ENCODE measurements at regions not wholly inside any gene's neighbourhood (a gene's known extent, or its start where the extent isn't known, plus 50 kb on each side); places are given as distances from the start of the nearest gene placed in this dataset.
"Not testable (repeated sequence)": the region's sequence is repeated elsewhere in the genome, so short reads cannot be mapped to it uniquely, and the experiment has no call there.

DNA sequence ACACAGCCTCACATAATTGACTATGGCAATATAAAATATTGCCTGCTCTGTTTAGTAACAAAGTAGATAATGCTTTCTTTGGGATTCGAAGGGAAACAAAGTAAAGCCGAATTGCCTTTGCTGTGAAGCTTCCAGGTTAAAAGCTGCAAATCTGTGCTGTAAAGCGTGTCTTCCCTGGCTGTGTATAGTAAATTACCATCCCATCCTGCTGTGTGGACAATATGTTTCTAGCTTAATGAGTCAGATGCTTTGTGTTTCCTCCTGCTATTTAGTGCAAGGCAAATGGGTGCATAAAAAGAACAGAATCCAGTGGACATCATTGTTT, 265.1 kb downstream of the SOCS6 start:
- peak; percentile 38 for FAIRE-seq

DNA sequence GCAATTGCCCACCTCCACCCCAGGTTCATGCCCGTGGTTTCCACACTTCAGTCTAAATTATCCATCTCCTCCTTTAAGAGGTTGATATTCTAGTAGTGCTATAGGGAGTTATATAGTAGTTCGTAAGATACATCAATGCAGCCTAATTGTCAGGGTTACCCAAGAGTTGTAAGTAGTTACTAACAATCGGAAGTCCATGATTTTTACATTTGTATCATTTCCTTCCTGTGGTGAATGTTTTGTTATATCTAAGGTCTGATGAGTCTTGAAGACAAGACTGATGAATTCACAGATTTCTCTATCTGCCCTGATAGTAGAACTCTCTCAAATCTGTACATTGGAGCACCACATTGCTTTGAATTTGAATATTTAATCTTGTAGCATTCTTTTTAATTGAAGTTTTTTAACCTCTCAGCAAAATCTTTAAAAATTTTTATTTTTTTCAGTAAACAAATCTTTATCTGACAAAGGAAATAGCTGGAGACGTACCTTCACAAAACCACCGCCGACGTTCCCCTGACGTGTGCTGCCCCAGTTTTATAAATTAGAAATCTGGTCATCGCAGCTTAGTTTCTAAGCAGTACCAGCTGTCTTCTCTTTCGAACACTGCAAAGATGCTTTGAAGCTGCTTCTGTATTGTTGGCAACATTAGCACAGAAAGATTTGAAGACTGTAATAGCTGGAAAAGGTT, 264.5 kb downstream of the SOCS6 start:
- FAIRE-seq: no peak

DNA sequence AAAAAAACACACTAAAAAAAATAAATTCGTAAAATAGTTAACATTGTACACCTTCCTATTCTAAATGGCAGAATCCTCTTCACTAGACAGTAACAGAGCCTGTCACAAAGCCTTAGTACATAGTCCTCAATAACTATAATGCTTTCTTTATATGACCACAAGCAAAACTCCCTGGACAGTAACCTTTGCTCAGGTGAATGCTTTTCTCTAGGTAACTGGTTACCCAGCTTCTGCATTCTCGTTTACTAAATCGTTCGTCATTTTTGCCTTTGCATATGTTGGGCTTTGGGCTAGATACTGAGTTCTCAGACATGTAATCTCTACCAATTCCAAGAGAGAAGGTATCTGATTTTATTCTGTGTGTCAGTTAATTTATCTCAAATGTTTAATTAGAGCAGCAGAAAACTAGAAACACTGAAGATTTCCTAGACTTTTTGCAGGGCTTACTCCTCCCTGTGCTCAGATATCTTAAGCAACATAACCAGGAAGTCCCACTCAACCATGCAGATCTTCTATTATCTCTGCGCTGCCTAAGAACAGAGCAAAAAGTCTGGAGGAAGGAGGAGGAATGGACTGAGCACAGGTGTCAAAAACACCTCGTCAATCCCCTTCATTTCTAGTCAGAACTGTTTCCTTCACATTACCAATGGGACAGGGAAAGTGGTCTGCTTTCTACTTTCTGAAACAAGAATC, 247.7 kb downstream of the SOCS6 start:
- no peak for FAIRE-seq

DNA sequence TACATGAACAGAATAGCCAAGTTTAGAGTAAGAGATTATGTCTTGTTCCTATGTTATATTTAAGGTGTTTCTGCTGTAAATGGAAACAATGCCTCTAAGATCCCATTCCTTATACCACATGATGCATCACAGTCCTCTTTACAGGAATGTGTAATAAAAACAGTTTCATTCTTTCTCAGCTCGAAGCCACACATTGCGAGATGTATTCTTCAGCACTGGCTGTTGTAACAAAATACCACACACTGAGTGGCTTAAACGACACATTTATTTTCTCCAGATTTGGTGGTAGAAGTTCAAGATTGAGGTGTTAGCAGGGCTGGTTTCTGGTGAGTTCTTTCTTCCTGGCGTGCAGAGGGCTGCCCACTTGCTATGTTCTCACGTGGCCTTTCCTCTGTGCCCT, 246.2 kb downstream of the SOCS6 start:
- FAIRE-seq: no peak

DNA sequence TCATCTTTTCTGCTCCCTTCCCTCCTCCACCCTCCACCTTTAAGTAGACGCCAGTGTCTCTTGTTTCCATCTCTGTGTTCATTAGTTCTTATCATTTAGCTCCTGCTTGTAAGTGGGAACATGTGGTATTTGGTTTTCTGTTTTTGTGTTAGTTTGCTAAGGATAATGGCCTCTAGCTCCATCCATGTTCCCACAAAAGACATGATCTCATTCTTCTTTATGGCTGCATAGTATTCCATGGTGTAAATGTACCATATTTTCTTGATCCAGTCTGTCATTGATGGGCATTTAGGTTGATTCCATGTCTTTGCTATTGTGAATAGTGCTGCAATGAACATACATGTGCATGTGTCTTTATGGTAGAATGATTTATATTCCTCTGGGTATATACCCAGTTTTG, 236.5 kb downstream of the SOCS6 start:
- not testable (repeated sequence) for FAIRE-seq

DNA sequence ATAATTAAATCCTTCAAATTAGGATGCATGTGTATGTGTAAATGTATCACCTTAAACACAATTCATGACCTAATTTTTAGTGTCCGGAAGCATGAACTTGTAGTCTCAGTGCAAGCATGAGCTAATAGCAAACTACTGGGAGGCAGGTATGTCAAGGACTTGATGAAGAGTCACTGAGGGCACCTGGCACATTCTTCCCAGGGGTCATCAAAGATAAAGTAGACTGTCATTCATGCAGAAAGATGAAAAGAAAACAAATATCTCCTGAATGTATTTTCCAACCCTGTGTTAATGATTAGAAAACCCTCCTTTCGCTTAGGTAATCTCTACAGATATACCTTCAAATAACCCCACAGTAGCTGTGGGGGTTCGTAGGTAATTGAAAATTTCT, 234.9 kb downstream of the SOCS6 start:
- FAIRE-seq: no peak

DNA sequence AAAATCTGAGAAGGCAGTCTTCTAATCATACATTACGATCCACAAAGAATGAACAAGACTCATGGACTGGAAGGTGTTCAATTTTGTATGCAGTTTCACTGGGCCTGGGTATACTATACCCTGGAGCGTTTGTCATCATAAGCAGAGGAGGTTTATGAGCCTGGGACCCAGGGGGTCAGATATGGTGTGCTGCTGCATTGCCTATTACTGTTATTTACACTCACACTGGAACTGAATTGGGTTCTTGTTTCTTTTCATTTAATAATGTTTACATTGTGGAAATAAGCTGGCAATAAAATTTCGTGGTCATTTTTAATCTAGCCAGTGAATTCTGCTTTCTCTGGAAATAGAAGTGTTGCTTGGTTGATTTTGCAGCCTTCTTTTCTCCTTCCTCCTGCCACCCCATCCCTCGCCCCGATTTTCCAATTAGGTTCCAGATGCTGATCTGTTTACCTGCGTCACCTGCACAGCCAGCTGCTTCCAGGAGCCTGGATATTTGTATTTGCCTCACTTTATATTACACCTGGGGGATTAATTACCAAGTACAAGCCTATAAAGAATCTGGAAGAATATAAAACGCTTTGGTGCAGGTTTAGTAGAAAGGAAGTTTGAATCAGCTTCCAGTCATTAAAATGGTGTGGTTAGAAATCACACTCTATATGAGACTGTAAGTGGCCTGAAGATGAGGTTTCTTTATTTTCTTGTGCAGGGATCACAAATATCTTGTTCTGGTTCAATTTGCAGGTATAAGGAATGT, 234.4 kb downstream of the SOCS6 start:
- no peak for FAIRE-seq

DNA sequence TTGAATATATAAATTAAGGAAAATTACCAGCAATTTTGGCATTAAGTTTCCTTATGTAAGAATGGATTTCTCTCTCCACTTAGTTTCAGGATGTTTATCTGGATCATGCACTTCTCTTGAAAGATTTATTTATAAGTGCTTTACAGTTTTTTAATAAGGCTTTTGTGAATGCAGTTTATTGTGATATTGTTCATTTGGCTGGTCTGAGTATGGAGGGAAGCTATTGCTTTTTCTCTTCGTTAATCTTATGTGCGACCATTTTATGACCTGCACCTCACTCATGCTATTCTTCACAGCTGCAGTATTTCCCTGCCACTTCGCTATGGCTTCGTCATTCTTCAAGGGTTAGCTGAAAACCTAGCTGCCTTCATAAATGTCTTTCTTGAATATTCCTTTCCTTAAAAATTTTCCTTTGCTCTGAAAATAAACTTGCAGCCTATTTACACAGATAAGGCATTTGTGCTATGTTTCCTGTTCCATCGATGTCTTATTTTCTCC, 233.4 kb downstream of the SOCS6 start:
- no peak for FAIRE-seq

DNA sequence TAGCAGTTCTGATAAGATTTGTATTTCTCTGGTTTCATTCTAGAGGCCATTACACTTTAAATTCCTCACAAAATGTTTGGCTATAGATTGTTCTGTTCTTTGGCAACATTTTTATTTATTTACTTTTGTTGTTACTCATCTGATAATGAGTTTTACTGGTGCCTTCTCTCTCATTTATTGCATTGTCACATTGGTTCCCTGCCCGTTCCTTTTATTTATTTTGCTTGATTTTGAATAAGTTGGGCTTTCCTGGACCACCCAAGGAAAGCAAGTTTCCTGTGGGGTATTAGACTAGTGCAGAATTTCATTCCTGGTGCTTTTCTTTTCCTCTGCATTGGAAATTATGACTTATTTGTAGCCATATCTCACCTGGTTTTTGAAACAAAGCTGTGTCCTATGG, 232.0 kb downstream of the SOCS6 start:
- no peak for FAIRE-seq

DNA sequence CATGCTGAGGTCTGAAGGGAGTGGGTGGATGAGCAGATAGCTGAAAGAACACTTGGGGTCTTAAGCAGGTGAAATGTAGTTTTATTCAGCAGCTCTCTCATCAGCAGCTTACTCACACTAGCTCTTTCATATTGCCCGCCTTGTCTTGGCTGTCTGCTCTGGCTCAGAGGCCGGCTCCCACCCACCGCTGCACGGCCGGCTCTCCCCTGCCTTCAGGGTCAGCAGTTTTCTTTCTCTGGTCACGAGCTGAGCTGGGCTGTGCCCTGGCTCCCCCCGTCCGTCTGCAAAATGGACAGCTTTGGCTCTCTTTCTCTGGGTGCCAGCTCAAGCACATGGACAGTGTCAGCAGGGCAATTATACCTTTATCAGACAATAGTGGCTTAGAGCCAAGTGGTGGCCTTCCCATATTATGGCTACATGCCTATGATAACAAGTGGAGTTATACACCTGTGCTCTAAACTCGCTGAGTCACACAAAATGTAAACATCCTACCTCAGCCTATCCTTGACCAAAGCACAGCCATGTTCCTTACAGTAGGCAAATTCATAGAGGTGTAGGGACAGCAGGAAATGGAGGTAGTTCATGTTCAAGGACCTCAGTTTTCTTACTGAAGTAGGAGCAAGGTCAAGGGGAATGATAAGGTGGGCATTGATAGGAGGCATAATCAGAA, 224.8 kb downstream of the SOCS6 start:
- FAIRE-seq: no peak

DNA sequence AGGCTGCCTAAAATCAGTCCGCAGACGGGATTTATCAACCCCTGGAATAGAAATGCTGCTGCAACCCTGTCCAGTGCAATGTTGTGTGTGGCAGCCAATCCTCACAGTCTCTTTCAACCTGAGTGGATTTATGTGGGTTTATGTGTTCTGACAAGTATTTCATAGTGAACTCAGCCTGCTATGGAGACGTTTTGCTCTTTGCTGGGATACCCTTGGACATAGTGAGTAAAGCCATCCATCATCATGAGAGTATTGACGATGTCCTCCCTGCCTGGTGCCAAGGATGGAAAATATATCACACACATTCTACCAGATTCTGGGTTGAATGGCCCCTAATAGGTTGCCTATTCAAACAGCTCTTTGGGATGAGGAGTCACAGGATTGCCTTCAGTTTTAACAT, 219.1 kb downstream of the SOCS6 start:
- FAIRE-seq: no peak

DNA sequence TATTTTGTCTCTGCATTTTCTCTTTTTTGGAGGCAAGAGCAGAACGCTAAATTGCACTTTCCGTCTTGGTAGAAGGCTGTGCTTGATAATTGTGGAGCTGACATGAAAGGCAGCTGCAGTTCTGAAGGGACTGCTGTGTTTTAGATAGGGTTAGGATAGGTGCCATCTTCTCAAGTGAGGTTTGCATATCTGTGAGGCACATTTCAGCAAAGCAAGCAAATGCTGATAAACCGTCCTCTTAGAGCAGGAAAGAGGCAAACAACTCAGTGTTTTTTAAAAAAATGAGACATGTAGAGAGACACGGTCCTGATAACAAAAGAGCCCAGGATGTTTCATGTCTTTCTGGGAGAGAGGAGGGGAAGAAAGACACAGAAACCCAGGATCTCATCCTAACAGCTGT, 217.7 kb downstream of the SOCS6 start:
- no peak for FAIRE-seq

DNA sequence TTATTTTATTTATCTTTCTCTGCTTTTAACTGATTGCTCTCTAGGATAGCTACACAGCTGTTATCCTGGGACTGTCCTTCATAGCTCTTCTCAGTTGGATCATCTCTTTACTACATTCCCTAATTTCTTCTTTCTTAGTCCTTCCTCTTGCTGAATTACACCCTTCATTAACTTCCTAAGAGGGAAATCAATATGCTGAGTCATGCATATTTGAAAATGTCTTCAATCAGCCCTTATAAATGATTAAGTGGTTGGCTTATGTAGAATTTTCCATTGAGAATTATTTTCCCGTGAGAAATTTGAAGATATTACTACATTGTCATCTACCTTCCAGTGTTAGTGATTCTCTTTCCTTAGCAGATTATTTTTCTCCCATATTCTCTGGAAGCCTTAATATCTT, 214.2 kb downstream of the SOCS6 start:
- no peak for FAIRE-seq

DNA sequence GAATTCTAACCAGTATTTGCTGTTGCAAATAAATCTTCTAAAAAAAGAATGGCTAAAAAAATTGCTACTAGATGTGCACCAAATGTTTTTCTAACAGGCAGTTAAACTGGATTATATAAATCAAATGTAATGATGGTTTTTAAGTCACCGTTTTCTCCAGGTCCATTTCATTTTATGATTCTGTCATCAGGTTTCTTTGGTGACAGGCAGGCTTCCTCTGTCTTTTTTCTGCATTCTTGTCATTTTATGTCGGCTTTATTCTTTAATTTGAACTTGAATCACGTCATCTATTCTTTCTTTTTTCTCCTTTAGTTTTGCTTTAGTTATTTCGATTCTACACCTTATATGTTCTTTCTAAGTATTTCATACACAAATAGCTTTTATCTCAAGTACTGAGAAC, 212.5 kb downstream of the SOCS6 start:
- no peak for FAIRE-seq

DNA sequence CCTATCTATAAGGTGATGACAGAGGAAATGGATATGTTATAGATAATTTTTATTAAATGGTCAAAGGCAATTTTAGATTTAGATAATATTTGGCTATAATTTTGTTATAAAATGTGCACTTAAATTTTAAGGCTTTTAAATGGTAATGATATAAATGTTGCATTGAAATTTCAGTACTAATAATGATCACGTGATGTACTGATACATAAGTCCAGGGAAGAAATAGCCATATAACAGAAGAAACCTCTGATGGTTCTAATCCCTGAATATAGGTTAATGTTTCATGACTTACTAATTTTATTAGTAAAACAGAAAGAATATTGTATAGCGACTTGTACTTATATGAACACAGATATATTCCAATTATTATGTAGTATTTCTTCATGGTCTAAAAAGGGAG, 211.9 kb downstream of the SOCS6 start:
- no peak for FAIRE-seq

DNA sequence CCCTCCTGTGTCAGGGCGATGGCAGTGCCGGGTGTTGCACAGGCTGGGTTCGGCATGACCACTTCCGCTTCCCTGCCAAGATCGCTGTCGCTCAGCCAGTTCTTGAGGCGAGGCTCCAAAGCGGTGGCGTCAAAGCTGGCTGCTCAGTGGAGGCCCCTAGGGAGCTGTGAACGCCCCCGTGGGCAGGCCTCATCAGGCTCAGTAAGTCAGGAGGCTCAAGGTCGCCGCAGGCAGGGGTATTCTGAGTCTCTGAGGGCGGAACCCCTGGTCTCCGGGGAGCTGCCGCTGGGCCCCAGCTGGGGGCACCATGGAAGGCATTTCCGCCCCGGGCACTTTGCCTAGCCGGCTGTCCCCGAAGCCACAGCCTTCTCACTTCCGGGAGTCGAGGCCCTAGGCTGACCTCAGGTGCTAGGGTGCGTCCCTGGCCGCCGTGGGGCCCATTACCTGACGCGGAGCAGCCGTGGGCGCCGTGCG, 210.4 kb downstream of the SOCS6 start:
- FAIRE-seq: no peak

DNA sequence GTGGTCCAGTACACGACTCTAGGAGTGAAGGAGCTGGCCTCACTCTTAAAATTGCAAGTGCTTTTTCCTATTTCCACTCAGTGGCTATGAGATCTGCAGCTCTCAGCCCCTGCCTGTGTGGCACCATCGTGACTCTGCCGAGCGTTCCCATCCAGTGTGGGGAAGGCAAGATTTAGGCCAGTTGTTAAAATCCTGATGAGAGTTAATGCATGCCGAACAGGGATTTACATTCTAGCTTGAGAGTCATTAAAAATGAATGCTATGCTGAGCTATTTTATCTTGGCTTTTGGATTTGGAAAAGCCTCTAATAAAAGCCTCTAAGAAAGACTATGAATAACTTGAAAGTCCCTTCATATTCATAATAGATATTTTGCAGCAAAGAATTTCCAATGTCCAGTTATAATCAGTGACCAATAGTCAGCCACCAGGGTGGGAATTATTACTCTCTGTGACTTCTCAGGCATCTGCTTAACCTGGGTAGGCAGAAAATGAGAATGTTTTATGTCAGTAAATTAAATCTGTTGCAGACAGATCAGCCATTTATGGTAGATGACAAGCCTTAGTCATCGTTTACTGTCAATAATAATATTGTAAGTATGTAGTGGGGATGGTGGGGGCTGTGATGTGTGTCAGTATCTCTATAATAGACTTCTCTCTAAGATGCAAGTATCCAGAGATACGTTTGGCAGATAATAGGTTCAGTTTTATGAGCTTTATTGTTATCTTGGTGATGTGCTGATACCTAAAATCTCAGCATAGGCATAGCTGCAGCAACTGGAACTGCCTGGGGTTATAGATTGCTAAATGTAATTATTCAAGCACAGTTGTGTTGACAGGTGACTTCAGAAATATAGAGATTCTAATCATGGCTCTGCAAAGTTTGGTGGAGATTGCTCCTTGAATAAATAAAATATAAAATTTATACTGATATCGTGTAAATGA, 207.8 kb downstream of the SOCS6 start:
- FAIRE-seq: no peak

DNA sequence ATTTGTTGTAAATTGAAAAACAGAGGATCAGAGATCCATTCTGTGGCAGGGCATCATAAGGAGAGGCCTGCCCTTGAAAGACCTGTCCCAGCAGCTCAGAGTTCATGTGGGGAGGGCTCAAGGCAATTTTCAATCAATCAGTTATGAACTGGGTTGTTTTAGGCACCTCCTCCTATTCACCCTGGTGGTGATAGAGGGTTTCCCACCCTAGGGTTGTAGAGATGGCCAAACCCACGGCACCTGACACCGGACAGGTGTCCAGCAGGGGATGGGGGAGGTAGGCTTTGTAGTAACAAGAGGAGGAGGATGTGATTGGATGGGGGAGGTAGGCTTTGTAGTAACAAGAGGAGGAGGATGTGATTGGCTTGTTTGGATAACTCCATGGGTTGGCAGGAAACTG, 205.7 kb downstream of the SOCS6 start:
- FAIRE-seq: no peak

DNA sequence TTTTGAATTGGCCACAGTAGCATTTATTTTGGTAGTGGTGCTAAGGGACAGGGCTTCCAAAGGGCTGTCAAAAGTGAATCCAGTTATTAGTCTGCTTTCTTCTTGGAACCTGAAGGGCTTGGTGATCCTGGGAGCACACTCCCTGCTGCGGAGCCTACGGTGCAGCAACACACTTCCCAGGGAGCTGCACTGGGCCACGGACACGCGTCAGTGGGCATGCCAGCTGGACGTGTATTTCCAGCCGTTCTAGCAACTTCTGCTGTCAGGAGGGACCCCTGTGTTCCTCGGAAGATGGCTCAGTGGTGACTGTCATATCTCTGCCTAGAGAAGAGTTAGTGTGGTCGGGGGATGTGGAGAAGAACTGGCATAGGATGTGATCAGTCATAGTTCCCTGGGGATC, 204.6 kb downstream of the SOCS6 start:
- no peak for FAIRE-seq

DNA sequence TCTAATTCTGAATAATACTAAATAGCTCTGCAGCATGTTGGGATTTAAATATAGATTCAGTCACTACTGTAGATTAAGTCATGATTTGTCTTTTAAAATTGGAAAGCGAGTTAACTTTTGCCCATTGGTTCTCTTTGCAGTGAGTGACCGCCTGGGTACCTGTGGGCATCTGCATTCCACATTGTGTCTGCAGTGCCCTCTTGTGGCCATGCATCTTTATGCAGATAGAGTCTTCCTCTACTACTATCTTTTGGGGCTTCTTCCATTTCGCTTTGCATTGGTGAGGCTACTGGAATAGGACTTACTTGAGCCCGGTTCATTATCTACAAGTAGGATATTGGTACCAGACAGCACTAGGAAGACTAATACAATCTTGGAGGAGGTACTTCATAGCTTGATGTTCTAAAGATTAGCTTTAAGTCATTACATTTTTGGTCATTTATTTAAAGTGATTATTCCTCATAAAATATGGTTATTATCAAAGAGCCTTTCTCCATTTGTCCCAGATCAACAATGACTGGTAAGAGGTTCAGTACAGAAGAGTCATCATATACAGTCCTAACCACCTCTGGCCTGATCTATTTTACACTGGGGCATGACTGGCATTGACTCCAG, 203.0 kb downstream of the SOCS6 start:
- no peak for FAIRE-seq

DNA sequence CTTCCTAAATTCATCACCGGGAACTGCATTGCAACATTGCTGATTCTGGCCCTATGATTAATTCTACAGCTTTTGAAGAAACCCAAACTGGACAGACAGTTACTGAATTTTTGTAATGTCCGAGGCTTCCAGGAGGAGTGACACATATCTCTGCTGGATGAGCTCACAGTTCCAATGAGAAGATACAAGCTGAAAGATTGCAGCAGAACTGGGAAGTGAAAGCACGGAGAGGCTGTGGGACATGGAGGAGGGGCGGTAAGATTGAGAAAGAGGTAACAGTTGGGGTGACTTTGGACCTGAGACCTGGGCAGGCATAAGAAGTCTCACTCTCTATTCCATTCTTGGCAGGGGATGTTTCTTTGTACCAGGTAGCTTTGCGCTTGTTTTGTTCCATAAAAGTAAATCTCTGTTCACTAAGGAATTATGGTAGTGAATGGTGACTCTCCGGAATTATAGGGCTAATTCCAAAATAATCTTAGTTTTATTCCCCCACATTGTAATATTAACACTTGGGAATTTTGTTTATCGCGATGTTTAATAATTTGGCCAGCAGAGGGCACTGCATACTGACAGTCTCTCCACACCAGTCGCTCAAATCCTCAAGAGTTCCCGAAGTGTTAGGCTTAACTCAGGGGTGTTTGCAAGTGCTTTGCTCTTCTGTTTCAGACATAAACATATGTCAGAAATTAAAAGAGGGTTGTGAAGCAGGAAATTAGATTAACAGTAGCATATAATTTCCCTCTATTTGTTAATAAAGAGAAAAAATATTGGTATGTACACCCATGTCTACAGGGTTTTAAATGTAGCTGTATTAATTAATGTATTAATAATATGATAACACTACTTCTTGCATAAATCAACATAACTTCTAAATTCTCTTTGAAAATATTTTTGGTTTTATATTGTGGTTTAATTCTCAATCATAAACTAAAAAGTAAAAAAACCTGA, 201.4 kb downstream of the SOCS6 start:
- FAIRE-seq: peak; percentile 81
